ENCODE measurements at regions not wholly inside any gene's neighbourhood (a gene's known extent, or its start where the extent isn't known, plus 50 kb on each side); places are given as distances from the start of the nearest gene placed in this dataset.

DNA sequence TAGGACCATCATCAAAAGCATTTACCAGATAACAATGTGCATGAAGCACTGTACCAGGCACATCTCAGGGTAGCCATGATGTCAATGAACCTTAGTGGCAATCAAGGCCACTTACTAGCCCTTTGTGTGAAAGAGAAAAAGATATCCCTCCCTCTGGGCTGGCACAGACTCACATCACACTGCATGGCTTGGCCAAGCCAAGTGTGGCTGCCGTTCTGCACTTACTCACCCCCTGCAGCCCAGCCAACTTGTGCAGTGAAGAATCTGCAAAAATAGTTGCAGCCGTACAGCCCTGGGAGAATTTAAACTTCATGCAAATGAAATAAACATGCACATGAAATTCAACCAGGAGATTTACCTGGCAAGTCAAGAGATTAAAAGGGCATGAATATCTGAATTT, 333.5 kb downstream of the DEPDC1B start:
- DNase-seq, result no peak
- H3K9me3 ChIP-seq (replicated peaks; ENCODE audit: control insufficient read depth, low read depth, low read length), result no peaks in the 10 kb centered on the region
- H3K4me3 ChIP-seq (ENCODE audit: low read length), result no peak overlapping the region
- WGBS (ENCODE audit: insufficient coverage), result 29% methylated on average over 1 of the region's 2 CpGs
- no peak overlapping the region for H3K27ac ChIP-seq (ENCODE audit: low read length)
- no peaks in the 10 kb centered on the region for H3K27me3 ChIP-seq (ENCODE audit: control insufficient read depth, insufficient read depth, low read length)
- H3K4me1 ChIP-seq (ENCODE audit: control insufficient read depth, insufficient read depth, low read length), result no peaks in the 10 kb centered on the region
- no peaks in the 10 kb centered on the region for H3K36me3 ChIP-seq (ENCODE audit: control insufficient read depth, insufficient read depth, low read length)

DNA sequence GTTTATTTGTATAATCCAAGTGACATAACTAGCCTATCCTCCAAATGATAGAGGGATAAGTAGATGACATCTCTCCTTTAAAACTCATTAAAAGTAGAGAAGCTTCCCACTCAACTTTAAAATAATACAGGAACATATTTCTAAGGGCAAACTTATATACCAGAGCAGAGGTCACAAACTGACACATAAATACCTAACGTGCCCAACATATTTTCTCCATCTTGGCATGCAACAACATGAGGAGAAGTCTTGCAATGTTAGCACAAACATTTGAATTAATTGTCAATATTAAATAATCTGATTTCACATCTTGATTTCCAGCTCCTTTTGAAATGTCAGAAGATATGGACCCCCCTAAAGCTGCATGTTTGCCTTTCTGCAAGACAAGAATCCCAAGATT, 335.0 kb downstream of the DEPDC1B start:
- Histone ChIP-seq H3K4me1 (ENCODE audit: control insufficient read depth, insufficient read depth, low read length) (no peaks in the 10 kb centered on the region), H3K4me3 (ENCODE audit: low read length) (no peak overlapping the region), H3K36me3 (ENCODE audit: control insufficient read depth, insufficient read depth, low read length) (no peaks in the 10 kb centered on the region), H3K9me3 (replicated peaks; ENCODE audit: control insufficient read depth, low read depth, low read length) (no peaks in the 10 kb centered on the region), H3K27ac (ENCODE audit: low read length) (no peak overlapping the region), H3K27me3 (ENCODE audit: control insufficient read depth, insufficient read depth, low read length) (no peaks in the 10 kb centered on the region)
- DNase-seq, result no peak
- WGBS (ENCODE audit: insufficient coverage), result no CpG with 5 or more reads among the region's 1 CpG

DNA sequence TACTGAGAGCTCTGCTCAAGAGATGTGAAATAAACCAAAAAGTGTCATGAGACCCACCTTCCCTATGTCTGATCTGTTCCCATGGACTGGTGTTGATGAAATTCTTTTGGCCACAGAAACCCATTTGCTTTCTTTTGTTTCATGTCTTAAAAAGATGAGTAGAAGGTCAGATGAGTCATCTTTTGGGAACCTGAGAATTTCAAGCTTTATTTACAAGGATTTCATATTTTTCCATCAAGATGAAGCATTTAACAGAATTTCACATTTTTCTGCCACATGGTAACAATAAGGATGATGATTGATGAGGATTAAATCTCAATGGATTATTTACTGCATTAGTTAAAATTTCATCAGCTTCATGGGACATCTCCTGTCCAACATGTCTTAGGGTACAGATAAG, 337.8 kb downstream of the DEPDC1B start:
- no peaks in the 10 kb centered on the region for H3K9me3 ChIP-seq (replicated peaks; ENCODE audit: control insufficient read depth, low read depth, low read length)
- peak; percentile 27 for DNase-seq

GRCh38 chr5:60360355-60360754, 339.6 kb downstream of the DEPDC1B start:
- H3K36me3 ChIP-seq (ENCODE audit: control insufficient read depth, insufficient read depth, low read length), result no peaks in the 10 kb centered on the region
- no peak for DNase-seq
- H3K4me3 ChIP-seq (ENCODE audit: low read length), result no peak overlapping the region
- no peaks in the 10 kb centered on the region for H3K9me3 ChIP-seq (replicated peaks; ENCODE audit: control insufficient read depth, low read depth, low read length)
- no CpG with 5 or more reads among the region's 3 CpGs for WGBS (ENCODE audit: insufficient coverage)
- H3K27ac ChIP-seq (ENCODE audit: low read length), result no peak overlapping the region
- no peaks in the 10 kb centered on the region for H3K27me3 ChIP-seq (ENCODE audit: control insufficient read depth, insufficient read depth, low read length)
- no peaks in the 10 kb centered on the region for H3K4me1 ChIP-seq (ENCODE audit: control insufficient read depth, insufficient read depth, low read length)

More for the DNA sequence above, 337.8 kb downstream of the DEPDC1B start:
- H3K36me3 ChIP-seq (ENCODE audit: control insufficient read depth, insufficient read depth, low read length), result no peaks in the 10 kb centered on the region
- H3K4me3 ChIP-seq (ENCODE audit: low read length), result no peak overlapping the region
- H3K27me3 ChIP-seq (ENCODE audit: control insufficient read depth, insufficient read depth, low read length), result no peaks in the 10 kb centered on the region
- H3K4me1 ChIP-seq (ENCODE audit: control insufficient read depth, insufficient read depth, low read length), result no peaks in the 10 kb centered on the region
- H3K27ac ChIP-seq (ENCODE audit: low read length), result no peak overlapping the region

DNA sequence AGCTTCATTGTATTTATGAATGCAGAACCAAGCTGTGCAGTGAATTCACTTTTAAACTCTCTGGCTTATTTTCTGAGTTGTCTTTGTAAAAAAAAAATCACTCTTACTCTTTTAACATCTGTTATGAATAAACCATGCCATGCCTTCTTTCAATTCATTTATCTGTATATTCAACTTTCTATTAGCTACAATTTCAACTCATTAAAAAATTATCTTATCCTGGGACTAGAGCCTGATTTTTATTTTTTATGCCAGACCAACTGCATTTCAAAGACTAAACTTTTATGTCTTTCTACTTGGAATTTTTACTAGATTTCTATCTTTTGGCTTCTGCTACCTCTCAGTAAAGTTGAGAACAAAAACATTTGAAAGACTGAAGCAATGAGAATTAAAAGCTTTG, 342.7 kb downstream of the DEPDC1B start:
- H3K27ac ChIP-seq (ENCODE audit: low read length), result no peak overlapping the region
- peak; percentile 14 for DNase-seq

GRCh38 chr5:60356745-60357144, 343.2 kb downstream of the DEPDC1B start:
- Histone ChIP-seq H3K4me3 (ENCODE audit: low read length) (no peak overlapping the region), H3K27ac (ENCODE audit: low read length) (no peak overlapping the region), H3K4me1 (ENCODE audit: control insufficient read depth, insufficient read depth, low read length) (no peaks in the 10 kb centered on the region), H3K27me3 (ENCODE audit: control insufficient read depth, insufficient read depth, low read length) (no peaks in the 10 kb centered on the region), H3K36me3 (ENCODE audit: control insufficient read depth, insufficient read depth, low read length) (no peaks in the 10 kb centered on the region), H3K9me3 (replicated peaks; ENCODE audit: control insufficient read depth, low read depth, low read length) (no peaks in the 10 kb centered on the region)
- no CpG with 5 or more reads among the region's 2 CpGs for WGBS (ENCODE audit: insufficient coverage)
- peak; percentile 49 for DNase-seq

More for the DNA sequence above, 342.7 kb downstream of the DEPDC1B start:
- H3K27me3 ChIP-seq (ENCODE audit: control insufficient read depth, insufficient read depth, low read length), result no peaks in the 10 kb centered on the region
- no peaks in the 10 kb centered on the region for H3K4me1 ChIP-seq (ENCODE audit: control insufficient read depth, insufficient read depth, low read length)
- H3K4me3 ChIP-seq (ENCODE audit: low read length), result no peak overlapping the region
- no peaks in the 10 kb centered on the region for H3K36me3 ChIP-seq (ENCODE audit: control insufficient read depth, insufficient read depth, low read length)
- H3K9me3 ChIP-seq (replicated peaks; ENCODE audit: control insufficient read depth, low read depth, low read length), result no peaks in the 10 kb centered on the region

DNA sequence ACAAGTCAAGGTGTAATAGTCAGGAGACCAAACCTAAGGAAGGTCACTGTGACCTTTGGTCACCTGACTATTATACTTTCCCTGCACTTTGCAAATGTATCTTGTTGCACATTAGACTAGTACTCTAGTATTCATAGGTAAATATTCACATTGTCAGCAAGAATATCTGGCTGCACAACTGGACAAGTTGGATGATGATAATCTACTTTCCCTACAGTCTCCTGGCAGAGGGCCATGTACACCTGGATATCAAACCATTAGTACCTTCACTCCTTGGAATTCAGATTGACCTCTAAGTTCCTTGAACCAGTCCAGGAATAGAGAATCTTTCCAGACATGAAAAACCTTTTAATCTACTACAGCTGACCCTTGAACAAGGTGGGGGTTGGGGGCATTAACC, 344.8 kb downstream of the DEPDC1B start:
- no peak for DNase-seq
- Histone ChIP-seq H3K9me3 (replicated peaks; ENCODE audit: control insufficient read depth, low read depth, low read length) (no peaks in the 10 kb centered on the region), H3K36me3 (ENCODE audit: control insufficient read depth, insufficient read depth, low read length) (no peaks in the 10 kb centered on the region), H3K27me3 (ENCODE audit: control insufficient read depth, insufficient read depth, low read length) (no peaks in the 10 kb centered on the region), H3K4me1 (ENCODE audit: control insufficient read depth, insufficient read depth, low read length) (no peaks in the 10 kb centered on the region), H3K4me3 (ENCODE audit: low read length) (no peak overlapping the region), H3K27ac (ENCODE audit: low read length) (no peak overlapping the region)

GRCh38 chr5:60354311-60354710, 345.7 kb downstream of the DEPDC1B start:
- DNase-seq, result peak; percentile 26
- Histone ChIP-seq H3K4me1 (ENCODE audit: control insufficient read depth, insufficient read depth, low read length) (no peaks in the 10 kb centered on the region), H3K27ac (ENCODE audit: low read length) (no peak overlapping the region), H3K36me3 (ENCODE audit: control insufficient read depth, insufficient read depth, low read length) (no peaks in the 10 kb centered on the region), H3K4me3 (ENCODE audit: low read length) (no peak overlapping the region), H3K27me3 (ENCODE audit: control insufficient read depth, insufficient read depth, low read length) (no peaks in the 10 kb centered on the region), H3K9me3 (replicated peaks; ENCODE audit: control insufficient read depth, low read depth, low read length) (no peaks in the 10 kb centered on the region)
- WGBS (ENCODE audit: insufficient coverage), result no CpG with 5 or more reads among the region's 1 CpG

GRCh38 chr5:60352992-60353599, 346.9 kb downstream of the DEPDC1B start:
- Histone ChIP-seq H3K4me3 (ENCODE audit: low read length) (no peak overlapping the region), H3K27me3 (ENCODE audit: control insufficient read depth, insufficient read depth, low read length) (no peaks in the 10 kb centered on the region), H3K9me3 (replicated peaks; ENCODE audit: control insufficient read depth, low read depth, low read length) (no peaks in the 10 kb centered on the region), H3K27ac (ENCODE audit: low read length) (no peak overlapping the region), H3K4me1 (ENCODE audit: control insufficient read depth, insufficient read depth, low read length) (no peaks in the 10 kb centered on the region), H3K36me3 (ENCODE audit: control insufficient read depth, insufficient read depth, low read length) (no peaks in the 10 kb centered on the region)
- DNase-seq, result no peak
- 86% methylated on average over 1 of the region's 1 CpG for WGBS (ENCODE audit: insufficient coverage)

- DNase-seq, result peak; percentile 15
- 33% methylated on average over 1 of the region's 3 CpGs for WGBS (ENCODE audit: insufficient coverage)
- H3K36me3 ChIP-seq (ENCODE audit: control insufficient read depth, insufficient read depth, low read length), result no peaks in the 10 kb centered on the region
- H3K27ac ChIP-seq (ENCODE audit: low read length), result no peak overlapping the region
- H3K4me1 ChIP-seq (ENCODE audit: control insufficient read depth, insufficient read depth, low read length), result no peaks in the 10 kb centered on the region
- H3K4me3 ChIP-seq (ENCODE audit: low read length), result no peak overlapping the region
- H3K9me3 ChIP-seq (replicated peaks; ENCODE audit: control insufficient read depth, low read depth, low read length), result no peaks in the 10 kb centered on the region
- no peaks in the 10 kb centered on the region for H3K27me3 ChIP-seq (ENCODE audit: control insufficient read depth, insufficient read depth, low read length)
Measured at GRCh38 chr5:60350794-60351193, 349.2 kb downstream of the DEPDC1B start.

GRCh38 chr5:60349891-60350415, 350.0 kb downstream of the DEPDC1B start:
- DNase-seq, result no peak
- no peaks in the 10 kb centered on the region for H3K4me1 ChIP-seq (ENCODE audit: control insufficient read depth, insufficient read depth, low read length)
- H3K9me3 ChIP-seq (replicated peaks; ENCODE audit: control insufficient read depth, low read depth, low read length), result no peaks in the 10 kb centered on the region
- no peaks in the 10 kb centered on the region for H3K27me3 ChIP-seq (ENCODE audit: control insufficient read depth, insufficient read depth, low read length)
- no peak overlapping the region for H3K27ac ChIP-seq (ENCODE audit: low read length)
- no peaks in the 10 kb centered on the region for H3K36me3 ChIP-seq (ENCODE audit: control insufficient read depth, insufficient read depth, low read length)
- 91% methylated on average over 2 of the region's 2 CpGs for WGBS (ENCODE audit: insufficient coverage)
- no peak overlapping the region for H3K4me3 ChIP-seq (ENCODE audit: low read length)
